ENCODE measurements at regions not wholly inside any gene's neighbourhood (a gene's known extent, or its start where the extent isn't known, plus 50 kb on each side); places are given as distances from the start of the nearest gene placed in this dataset.

DNA sequence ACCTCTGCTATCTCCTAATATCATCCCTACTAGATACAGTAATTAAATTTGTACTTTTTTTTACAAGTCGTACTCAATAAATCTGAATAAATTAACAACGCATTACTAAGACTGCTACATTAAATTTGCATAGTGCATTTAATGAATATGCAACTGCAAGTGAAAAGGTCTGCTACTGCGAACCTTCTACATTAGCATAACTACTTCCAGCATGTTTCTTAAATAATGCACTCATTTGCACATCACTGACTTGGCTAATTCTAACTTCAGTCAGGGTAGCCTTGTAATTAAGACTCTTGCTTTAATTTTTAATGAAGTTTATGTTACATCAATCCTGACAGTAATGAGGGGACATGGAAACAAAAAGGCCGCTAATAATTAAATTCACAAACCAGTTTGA is 98.9 kb upstream of the FOXB1 start:
- TF ChIP-seq, protein P1, sequence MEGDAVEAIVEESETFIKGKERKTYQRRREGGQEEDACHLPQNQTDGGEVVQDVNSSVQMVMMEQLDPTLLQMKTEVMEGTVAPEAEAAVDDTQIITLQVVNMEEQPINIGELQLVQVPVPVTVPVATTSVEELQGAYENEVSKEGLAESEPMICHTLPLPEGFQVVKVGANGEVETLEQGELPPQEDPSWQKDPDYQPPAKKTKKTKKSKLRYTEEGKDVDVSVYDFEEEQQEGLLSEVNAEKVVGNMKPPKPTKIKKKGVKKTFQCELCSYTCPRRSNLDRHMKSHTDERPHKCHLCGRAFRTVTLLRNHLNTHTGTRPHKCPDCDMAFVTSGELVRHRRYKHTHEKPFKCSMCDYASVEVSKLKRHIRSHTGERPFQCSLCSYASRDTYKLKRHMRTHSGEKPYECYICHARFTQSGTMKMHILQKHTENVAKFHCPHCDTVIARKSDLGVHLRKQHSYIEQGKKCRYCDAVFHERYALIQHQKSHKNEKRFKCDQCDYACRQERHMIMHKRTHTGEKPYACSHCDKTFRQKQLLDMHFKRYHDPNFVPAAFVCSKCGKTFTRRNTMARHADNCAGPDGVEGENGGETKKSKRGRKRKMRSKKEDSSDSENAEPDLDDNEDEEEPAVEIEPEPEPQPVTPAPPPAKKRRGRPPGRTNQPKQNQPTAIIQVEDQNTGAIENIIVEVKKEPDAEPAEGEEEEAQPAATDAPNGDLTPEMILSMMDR (conservative IDR thresholded peaks at IDR 0.05), result no peak
- TF ChIP-seq ZFX (IDR thresholded peaks at IDR 0.05), result no peak
